Transverse colon (tissue), 3 donors: ENCODE measurements at regions not wholly inside any gene's neighbourhood (a gene's known extent, or its start where the extent isn't known, plus 50 kb on each side); places are given as distances from the start of the nearest gene placed in this dataset.

Experiments
- CTCF ChIP-seq, 5 experiments: fragments of 200-600 bp in 3 of 5; fragments of 450-650 bp in 2 of 5; sonication (generic) in 3 of 5; IDR thresholded peaks; 1 replicate in 2 of 5; 2 replicates in 3 of 5; pipeline ENCODE4 v1.5.1; 2016 to 2017; ENCODE audit warnings: antibody characterized with exemption in 5 of 5, inconsistent platforms in 3 of 5, mild to moderate bottlenecking in 2 of 5, moderate library complexity in 1 of 5
- POLR2A ChIP-seq: fragments of 450-650 bp; IDR thresholded peaks from one replicate; pipeline ENCODE4 v1.6.1; 2016; ENCODE audit warnings: antibody characterized with exemption, mild to moderate bottlenecking, moderate library complexity

GRCh38 chr2:100747551-100747950 lies 72.4 kb upstream of the NPAS2 start:
- TF ChIP-seq CTCF (IDR thresholded peaks at IDR 0.05) (no peak), POLR2A (no peak)
